ENCODE measurements at regions not wholly inside any gene's neighbourhood (a gene's known extent, or its start where the extent isn't known, plus 50 kb on each side); places are given as distances from the start of the nearest gene placed in this dataset.
"Not testable (repeated sequence)": the region's sequence is repeated elsewhere in the genome, so short reads cannot be mapped to it uniquely, and the experiment has no call there.

DNA sequence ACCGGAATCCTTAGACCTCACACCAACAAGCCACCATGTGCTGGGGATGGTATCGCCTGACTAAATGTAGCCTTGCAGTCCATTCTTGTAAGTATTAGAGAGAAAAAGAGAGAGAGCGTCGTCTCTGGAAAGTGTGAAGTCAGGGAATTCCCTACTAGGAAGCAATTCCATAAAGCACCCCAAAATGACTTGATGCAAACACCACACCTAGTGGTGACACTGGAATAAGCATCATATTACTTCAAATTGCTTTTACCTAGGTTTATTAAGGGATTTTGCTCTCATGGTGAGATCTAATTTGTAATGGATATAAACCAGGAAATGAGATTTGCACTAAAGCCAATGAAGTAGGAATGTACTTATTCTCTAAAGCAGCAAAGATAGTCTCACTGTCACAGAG lies 111.4 kb upstream of the METTL9 start:
- DNase-seq (ENCODE audit: low spot score), result not testable (repeated sequence)

DNA sequence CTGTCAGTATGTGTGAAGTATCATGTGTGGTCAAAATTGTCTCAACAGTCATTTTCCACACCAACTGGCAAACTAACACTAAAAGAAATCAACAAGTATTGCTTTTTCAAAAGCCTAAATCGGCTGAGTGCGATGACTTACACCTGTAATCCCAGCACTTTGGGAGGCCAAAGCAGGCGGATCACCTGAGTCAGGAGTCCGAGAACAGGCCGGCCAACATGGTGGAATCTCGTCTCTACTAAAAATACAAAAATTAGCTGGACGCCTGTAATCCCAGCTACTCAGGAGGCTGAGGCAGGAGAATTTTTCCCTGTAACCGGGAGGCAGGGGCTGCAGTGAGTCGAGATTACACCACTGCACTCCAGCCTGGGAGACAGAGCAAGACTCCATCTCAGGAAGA lies 100.3 kb upstream of the METTL9 start:
- not testable (repeated sequence) for DNase-seq (ENCODE audit: low spot score)

GRCh38 chr16:21501223-21501868 lies 98.0 kb upstream of the METTL9 start:
- peak; percentile 83 for DNase-seq (ENCODE audit: low spot score)

DNA sequence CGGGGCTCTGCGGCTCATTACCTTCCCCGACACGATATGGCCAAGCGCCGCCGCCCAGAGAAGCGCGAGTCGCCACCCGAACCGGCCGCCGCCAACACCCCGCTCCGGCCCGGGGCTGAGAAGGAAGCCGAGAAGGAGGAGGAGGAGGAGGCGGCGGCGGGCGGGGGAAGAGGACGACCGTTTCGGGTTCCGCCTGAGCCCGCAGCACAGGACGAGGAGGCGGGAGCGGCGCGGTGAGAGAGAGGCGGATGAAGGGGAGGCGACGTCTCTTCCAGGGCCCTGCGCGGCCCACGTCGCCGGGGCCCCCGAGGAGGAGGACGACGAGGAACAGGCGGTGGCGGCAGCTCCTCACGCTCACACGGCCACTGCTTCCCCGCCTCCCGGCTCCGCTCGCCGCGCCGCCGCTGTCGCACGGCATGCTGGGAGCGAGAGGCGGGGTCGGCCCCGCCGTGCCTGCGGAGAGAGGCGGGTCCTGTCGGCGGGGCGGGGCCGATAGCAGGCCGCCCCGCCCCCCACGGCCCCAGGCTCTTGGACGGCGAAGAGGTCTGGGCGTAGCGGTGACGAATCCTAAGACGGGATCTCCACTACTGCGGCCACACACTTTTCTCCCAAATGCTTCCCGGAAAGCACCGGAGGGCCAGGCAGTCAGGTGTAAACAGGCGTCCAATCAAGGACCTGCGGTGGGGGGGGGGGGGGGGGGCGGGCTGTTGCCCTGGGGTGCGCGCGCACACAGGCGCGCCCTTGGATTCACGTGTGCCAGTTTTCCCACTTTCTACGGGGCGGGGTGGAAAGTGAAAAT lies 97.3 kb upstream of the METTL9 start:
- DNase-seq (ENCODE audit: low spot score), result peak; percentile 99

GRCh38 chr16:21503574-21503920 lies 95.8 kb upstream of the METTL9 start:
- DNase-seq (ENCODE audit: low spot score), result peak; percentile 32

- DNase-seq (ENCODE audit: low spot score), result not testable (repeated sequence)
Measured at GRCh38 chr16:21503941-21504832, 95.2 kb upstream of the METTL9 start.

DNA sequence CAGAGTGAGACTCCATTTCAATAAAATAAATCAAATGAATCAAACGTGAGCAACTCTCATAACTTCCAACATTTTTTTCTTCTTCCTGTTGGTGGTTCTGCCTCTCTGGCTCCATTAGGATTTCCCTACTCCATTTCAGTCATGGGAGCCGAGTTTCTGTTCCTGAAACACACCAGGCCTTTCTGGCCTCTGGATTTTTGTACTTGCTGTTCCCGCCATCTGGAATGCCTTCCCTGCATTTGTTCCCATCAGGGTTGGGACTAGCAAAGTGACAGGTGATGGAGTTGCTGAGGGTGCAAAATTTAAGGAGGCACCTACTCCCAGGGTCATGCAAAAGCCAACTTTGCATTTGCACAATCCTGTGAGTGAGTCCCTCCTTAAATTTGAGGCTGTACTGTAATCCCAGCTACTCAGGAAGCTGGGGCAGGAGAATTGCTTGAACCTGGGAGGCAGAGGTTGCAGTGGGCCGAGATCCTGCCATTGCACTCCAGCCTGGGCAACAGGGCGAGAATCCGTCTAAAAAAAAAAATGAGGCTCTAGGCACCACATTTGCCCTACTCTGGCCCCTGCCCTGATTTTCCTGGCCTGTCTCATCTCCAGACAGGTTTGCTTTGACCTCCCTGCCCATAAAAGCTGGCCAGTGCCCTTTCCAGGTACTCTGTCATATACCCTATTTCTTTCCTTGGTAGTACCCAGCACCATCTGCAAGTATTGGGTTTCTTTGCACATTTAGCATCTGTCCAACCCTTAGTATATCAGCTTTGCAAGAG lies 93.4 kb upstream of the METTL9 start:
- DNase-seq (ENCODE audit: low spot score), result not testable (repeated sequence)

GRCh38 chr16:21506857-21507456 lies 92.4 kb upstream of the METTL9 start:
- DNase-seq (ENCODE audit: low spot score), result peak; percentile 46

DNA sequence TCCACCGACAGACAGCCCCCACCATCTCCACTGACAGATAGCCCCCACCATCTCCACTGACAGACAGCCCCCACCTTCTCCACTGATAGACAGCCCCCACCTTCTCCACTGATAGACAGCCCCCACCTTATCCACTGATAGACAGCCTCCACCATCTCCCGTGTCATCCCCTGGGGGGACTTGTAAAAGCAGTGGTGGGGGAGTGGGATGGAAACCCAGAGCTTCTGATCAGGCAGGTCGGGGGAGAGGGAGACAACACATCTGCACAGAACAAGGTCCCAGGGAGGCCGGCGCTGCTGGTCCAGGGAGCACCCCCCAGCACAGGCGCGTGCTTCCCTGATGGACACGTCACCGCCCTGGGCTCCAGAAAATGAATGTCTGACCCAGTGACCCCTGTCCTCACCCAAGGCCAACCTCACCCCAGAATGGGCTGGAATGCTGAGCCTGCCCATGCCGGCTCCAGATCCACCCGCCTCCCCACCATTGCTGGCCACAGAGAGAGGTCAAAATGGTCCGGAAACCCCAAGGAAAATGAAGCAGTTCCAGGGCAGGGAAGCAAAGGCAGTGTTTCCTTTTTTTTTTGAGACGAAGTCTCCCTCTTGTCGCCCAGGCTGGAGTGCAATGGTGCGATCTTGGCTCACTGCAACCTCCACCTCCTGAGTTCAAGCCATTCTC lies 91.6 kb upstream of the METTL9 start:
- DNase-seq (ENCODE audit: low spot score), result peak; percentile 50

DNA sequence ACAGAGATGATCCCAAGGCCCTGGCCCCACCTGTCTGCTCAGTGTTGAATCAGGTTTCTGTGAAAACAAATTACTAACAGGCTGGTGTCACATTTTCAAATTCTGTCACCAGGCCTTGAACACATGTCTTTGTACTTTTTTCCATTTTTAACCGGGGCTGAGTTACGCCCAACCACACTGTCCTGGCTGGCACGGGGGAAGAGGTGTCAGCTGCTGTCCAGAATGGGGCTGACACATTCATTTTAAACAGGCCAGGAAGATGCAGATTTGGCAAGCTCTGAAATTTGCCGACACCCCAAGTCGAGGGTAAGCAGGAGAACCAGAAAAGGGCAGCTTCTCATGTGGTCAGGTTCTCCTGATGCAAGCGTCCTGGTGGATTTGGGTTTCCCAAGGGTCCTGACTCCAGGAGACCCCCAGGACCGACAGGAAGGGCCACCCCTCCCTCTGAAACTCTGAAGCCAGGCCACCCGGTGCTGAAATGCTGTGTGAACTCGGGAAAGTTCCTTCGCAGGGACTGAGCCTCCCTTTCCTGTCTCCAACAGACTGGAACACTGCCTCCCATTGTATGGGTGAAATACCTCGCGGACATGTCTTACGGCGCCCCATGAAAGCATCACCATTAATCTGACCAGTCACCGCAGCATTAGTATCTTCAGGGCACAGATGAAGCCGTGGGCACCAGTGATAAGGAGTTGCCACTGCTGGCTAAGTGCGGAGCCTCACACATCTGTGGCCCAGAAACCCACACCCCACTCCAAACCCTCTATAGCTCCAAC lies 90.5 kb upstream of the METTL9 start:
- DNase-seq (ENCODE audit: low spot score), result peak; percentile 94

DNA sequence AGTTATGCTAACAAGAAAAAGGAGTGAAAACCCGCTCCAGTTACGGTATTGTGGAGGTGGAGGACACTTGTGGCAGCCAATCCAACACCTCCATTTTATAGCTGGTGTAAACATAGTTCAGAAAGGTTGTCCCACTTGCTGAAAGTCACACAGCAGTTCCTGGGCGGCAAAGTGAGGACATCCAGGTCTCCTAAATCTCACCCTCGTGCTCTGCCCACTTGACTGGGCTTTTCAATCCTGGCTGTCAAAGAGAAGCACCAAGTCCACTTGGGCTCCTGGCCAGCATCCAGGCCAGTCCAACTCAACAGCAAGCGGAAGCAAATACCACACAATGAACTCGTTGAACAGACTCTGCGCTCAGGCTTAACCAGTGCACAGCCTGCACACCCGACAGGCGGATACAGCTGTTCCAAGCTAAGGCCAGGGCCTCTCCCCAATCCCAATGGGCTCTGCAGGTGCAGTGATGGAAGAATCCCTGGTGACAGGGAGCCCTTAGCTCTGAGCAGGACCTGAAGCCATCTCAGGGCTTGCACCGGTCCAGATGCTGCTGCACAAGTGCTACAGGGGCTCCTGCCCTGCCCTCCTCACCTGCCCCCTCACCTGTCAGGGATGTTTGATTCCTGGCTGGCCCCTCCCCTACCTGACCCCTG lies 89.8 kb upstream of the METTL9 start:
- DNase-seq (ENCODE audit: low spot score), result peak; percentile 77

GRCh38 chr16:21510869-21511255 lies 88.5 kb upstream of the METTL9 start:
- peak; percentile 43 for DNase-seq (ENCODE audit: low spot score)

DNA sequence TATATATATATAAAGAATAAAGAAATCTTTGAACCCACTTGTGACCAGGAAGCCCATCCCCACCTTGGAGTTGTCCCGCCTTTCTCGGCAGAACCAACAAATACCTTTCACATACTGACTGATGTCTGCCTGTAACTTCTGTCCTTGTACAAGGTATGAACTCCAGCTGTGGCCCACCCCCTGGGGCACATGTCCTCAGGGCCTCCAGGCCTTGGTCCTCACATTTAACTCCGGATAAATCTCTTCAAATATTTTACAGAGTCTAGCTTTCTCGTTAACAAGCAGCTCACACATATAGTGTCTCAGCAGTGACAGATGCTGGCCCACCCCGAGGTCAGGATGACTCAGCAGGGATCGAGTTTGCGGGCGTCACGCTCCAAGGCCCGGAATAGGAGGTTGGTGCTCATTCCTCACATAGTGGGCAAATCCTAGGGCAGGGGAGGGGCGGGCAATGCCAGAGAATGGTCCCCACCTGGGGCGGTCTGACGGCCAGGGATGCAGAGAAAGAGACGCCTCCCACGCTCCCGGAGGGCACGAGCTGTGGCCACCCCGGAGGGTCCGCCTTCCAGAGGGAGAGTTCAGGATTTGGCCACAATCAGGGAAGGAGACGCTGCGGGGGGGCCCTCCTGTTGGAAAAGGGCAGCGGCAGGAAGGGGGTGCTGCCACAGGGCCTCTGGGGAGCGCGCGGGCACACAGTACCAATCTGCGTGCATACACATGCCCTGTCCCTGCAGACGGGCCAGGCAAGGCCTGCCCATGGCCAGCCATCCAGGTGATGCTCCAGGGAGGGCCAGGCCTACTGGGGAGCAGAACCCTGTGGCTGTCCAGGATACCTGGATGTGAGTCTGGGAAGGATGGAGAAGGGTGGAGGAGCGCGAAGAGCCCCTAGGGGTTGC lies 87.8 kb upstream of the METTL9 start:
- DNase-seq (ENCODE audit: low spot score), result peak; percentile 84

- DNase-seq (ENCODE audit: low spot score), result peak; percentile 68
Measured at GRCh38 chr16:21512280-21513192, 86.8 kb upstream of the METTL9 start.

DNA sequence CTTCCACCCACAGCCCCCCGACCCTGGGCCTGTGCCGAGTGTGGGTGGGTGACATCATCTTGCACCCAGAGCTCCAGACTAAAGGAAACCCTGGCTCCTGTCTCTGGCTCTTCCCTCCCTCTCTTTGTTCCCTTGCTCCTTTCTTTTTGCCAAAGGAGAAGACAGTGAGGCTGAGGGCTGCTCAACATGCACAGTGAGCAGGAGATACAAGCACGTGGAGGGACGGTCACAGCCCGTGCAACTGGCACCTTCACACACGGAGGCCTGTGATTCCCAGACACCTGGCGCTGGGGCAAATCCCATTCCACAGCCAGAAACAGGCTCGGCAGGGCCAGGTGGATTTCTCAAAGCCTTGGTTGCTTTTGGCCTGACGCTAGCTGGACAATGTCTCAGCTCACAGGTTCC lies 86.0 kb upstream of the METTL9 start:
- peak; percentile 42 for DNase-seq (ENCODE audit: low spot score)

GRCh38 chr16:21513812-21514473 lies 85.4 kb upstream of the METTL9 start:
- peak; percentile 81 for DNase-seq (ENCODE audit: low spot score)

GRCh38 chr16:21514474-21514840 lies 84.9 kb upstream of the METTL9 start:
- DNase-seq (ENCODE audit: low spot score), result not testable (repeated sequence)

All from hematopoietic multipotent progenitor cell treated with erythropoietin and hydrocortisone succinate and interleukin-3 and kit ligand, for 17 days (in vitro differentiated cells).